ENCODE measurements at regions not wholly inside any gene's neighbourhood (a gene's known extent, or its start where the extent isn't known, plus 50 kb on each side); places are given as distances from the start of the nearest gene placed in this dataset.

GRCh38 chr14:59096303-59096702, 92.2 kb upstream of the DAAM1 start:
- TF ChIP-seq, protein P1, sequence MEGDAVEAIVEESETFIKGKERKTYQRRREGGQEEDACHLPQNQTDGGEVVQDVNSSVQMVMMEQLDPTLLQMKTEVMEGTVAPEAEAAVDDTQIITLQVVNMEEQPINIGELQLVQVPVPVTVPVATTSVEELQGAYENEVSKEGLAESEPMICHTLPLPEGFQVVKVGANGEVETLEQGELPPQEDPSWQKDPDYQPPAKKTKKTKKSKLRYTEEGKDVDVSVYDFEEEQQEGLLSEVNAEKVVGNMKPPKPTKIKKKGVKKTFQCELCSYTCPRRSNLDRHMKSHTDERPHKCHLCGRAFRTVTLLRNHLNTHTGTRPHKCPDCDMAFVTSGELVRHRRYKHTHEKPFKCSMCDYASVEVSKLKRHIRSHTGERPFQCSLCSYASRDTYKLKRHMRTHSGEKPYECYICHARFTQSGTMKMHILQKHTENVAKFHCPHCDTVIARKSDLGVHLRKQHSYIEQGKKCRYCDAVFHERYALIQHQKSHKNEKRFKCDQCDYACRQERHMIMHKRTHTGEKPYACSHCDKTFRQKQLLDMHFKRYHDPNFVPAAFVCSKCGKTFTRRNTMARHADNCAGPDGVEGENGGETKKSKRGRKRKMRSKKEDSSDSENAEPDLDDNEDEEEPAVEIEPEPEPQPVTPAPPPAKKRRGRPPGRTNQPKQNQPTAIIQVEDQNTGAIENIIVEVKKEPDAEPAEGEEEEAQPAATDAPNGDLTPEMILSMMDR (IDR thresholded peaks at IDR 0.05; ENCODE audit: low read depth, low read length, missing control alignments): no peak
- H3K4me3 ChIP-seq (replicated peaks; ENCODE audit: low read depth, low read length): no peak overlapping the region
- no peak for DNase-seq (ENCODE audit: extremely low read depth, low read depth)

- no peak overlapping the region for H3K4me3 ChIP-seq (replicated peaks; ENCODE audit: low read depth, low read length)
- TF ChIP-seq, protein P1 (IDR thresholded peaks at IDR 0.05; ENCODE audit: low read depth, low read length, missing control alignments): no peak
- DNase-seq (ENCODE audit: extremely low read depth, low read depth): no peak
Measured at GRCh38 chr14:59097681-59098080, 90.8 kb upstream of the DAAM1 start.

- TF ChIP-seq, protein P1 (IDR thresholded peaks at IDR 0.05; ENCODE audit: low read depth, low read length, missing control alignments): no peak
- H3K4me3 ChIP-seq (replicated peaks; ENCODE audit: low read depth, low read length): no peak overlapping the region
- no peak for DNase-seq (ENCODE audit: extremely low read depth, low read depth)
Measured at GRCh38 chr14:59098377-59098776, 90.1 kb upstream of the DAAM1 start.

DNA sequence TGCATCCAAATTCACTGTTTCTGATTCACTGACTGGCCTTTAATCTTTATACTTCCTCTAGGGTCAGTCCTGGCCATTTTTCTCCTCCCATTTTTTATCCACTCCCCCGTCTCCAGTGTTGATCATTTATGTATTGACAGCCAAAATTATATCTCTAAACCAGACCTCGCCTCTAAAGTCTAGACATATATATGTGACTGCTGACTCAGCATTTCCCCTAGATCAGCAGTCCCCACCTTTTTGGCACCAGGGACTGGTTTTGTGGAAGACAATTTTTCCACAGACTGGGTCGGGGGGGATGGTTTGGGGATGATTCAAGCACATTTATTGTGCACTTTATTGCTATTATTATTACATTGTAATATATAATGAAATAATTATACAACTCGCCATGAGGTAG, 88.3 kb upstream of the DAAM1 start:
- DNase-seq (ENCODE audit: extremely low read depth, low read depth): no peak
- H3K4me3 ChIP-seq (replicated peaks; ENCODE audit: low read depth, low read length): no peak overlapping the region
- TF ChIP-seq, protein P1 (IDR thresholded peaks at IDR 0.05; ENCODE audit: low read depth, low read length, missing control alignments): no peak

GRCh38 chr14:59101476-59101875, 87.0 kb upstream of the DAAM1 start:
- H3K4me3 ChIP-seq (replicated peaks; ENCODE audit: low read depth, low read length): no peak overlapping the region
- no peak for DNase-seq (ENCODE audit: extremely low read depth, low read depth)
- TF ChIP-seq, protein P1 (IDR thresholded peaks at IDR 0.05; ENCODE audit: low read depth, low read length, missing control alignments): no peak

DNA sequence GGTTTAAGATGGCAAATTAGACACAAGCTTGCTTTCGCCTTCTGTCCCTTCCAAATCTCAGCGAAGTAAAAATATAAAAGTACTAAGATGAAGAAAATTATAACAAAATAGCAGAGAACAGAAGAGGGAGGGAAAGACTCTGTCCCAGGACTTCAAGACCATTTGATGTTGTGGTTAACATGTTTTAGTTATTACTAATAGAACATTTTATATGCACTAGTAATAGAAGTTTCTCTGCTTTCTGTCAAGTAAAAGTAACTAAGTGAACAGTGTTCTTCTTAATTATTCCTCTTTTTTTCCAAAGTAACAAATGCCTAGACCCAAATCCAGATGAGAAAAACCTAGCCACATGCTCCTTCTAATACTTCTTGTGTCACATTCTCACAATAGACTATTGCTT, 85.1 kb upstream of the DAAM1 start:
- no peak for DNase-seq (ENCODE audit: extremely low read depth, low read depth)
- TF ChIP-seq, protein P1 (IDR thresholded peaks at IDR 0.05; ENCODE audit: low read depth, low read length, missing control alignments): no peak
- no peak overlapping the region for H3K4me3 ChIP-seq (replicated peaks; ENCODE audit: low read depth, low read length)

DNA sequence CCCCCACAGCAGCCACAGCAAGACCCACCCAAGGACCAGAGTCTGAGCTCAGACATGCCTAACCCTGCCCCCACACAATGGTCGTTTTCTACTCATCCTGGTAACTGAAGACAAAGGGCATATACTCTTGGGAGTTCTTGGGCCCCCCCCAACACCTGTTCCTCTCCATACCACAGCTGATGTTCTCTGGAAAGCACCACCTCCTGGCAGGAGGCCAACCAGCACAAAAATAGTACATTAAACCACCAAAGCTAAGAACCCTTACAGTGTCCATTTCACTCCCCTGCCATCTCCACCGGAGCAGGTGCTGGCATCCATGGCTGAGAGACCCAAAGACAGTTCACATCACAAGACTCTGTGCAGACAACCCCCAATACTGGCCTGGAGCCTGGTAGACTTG, 80.6 kb upstream of the DAAM1 start:
- H3K4me3 ChIP-seq (replicated peaks; ENCODE audit: low read depth, low read length): no peak overlapping the region
- no peak for DNase-seq (ENCODE audit: extremely low read depth, low read depth)

More for the DNA sequence above, 80.6 kb upstream of the DAAM1 start:
- TF ChIP-seq, protein P1 (IDR thresholded peaks at IDR 0.05; ENCODE audit: low read depth, low read length, missing control alignments): no peak
